ENCODE measurements at regions not wholly inside any gene's neighbourhood (a gene's known extent, or its start where the extent isn't known, plus 50 kb on each side); places are given as distances from the start of the nearest gene placed in this dataset.
"Not testable (repeated sequence)": the region's sequence is repeated elsewhere in the genome, so short reads cannot be mapped to it uniquely, and the experiment has no call there.

- TF ChIP-seq ZFX (IDR thresholded peaks at IDR 0.05; ENCODE audit: borderline replicate concordance): not testable (repeated sequence)
- TF ChIP-seq, protein P1, sequence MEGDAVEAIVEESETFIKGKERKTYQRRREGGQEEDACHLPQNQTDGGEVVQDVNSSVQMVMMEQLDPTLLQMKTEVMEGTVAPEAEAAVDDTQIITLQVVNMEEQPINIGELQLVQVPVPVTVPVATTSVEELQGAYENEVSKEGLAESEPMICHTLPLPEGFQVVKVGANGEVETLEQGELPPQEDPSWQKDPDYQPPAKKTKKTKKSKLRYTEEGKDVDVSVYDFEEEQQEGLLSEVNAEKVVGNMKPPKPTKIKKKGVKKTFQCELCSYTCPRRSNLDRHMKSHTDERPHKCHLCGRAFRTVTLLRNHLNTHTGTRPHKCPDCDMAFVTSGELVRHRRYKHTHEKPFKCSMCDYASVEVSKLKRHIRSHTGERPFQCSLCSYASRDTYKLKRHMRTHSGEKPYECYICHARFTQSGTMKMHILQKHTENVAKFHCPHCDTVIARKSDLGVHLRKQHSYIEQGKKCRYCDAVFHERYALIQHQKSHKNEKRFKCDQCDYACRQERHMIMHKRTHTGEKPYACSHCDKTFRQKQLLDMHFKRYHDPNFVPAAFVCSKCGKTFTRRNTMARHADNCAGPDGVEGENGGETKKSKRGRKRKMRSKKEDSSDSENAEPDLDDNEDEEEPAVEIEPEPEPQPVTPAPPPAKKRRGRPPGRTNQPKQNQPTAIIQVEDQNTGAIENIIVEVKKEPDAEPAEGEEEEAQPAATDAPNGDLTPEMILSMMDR (IDR thresholded peaks at IDR 0.05): not testable (repeated sequence)
These were observed 102.6 kb upstream of the SKOR2 start for GRCh38 chr18:47354061-47354460.
